Cardiac fibroblast (primary cell): ENCODE measurements at regions not wholly inside any gene's neighbourhood (a gene's known extent, or its start where the extent isn't known, plus 50 kb on each side); places are given as distances from the start of the nearest gene placed in this dataset.

Source experiments
- DNase-seq, 2 donors: peaks; one replicate each; pipeline versions ENCODE4 v3.0.0 to v3.0.0-alpha.2; 2010; ENCODE audit warnings: low read depth in 2 of 2
- H3K4me3 ChIP-seq, 2 donors: replicated peaks in 1 of 2; 1 replicate in 1 of 2; 2 replicates in 1 of 2; pipeline ENCODE4 v1.5.1; 2011; ENCODE audit warnings: low read depth in 2 of 2, low read length in 2 of 2, mild to moderate bottlenecking in 2 of 2, moderate library complexity in 1 of 2
- CTCF ChIP-seq: IDR thresholded peaks from one replicate; pipeline ENCODE4 v1.5.1; 2011; ENCODE audit warnings: low read depth, mild to moderate bottlenecking, low read length, inconsistent platforms

DNA sequence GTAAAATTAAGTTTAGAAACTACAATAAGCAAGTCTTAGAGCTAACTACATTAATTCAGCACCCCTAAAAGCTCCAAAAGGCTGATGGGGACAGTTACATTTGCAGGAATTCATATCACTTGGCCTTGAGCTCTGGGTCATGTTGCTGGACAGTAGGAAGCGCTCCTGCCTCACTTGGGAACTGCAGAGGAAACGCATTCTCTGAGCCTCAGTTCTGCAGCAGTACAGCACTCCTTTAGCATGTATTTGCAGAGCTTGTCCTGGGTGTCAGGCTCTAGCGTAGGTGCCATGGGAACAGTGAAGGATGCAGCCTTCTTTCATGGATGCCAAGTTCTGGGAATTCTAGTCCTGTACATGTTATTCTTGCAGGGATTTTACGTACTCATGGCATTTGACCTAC, 710.4 kb downstream of the IRX1 start:
- no peak overlapping the region for H3K4me3 ChIP-seq
- TF ChIP-seq CTCF, result no peak
- no peak for DNase-seq

GRCh38 chr5:4309026-4309425, 713.4 kb downstream of the IRX1 start:
- DNase-seq, result no peak
- H3K4me3 ChIP-seq, result no peak overlapping the region
- TF ChIP-seq CTCF, result no peak

DNA sequence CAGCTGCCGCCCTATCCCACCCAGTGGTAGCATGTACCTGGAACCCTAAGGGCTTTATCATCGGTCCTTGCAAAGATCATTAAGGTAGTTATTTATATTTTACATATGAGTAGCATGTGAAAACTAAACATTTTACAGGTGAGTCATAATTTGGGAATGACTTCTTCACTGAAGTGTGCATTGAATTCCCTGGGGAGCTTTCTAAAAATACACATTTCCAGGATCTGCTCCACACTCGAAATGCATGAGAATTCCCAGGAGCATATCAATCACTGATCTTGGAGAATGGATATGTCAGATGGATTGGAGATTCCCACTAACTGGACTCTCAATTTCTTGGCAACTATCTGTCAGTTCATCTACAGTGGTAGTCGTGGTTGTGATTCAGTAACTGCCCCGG, 717.5 kb downstream of the IRX1 start:
- DNase-seq, result no peak
- TF ChIP-seq CTCF, result no peak
- no peak overlapping the region for H3K4me3 ChIP-seq

DNA sequence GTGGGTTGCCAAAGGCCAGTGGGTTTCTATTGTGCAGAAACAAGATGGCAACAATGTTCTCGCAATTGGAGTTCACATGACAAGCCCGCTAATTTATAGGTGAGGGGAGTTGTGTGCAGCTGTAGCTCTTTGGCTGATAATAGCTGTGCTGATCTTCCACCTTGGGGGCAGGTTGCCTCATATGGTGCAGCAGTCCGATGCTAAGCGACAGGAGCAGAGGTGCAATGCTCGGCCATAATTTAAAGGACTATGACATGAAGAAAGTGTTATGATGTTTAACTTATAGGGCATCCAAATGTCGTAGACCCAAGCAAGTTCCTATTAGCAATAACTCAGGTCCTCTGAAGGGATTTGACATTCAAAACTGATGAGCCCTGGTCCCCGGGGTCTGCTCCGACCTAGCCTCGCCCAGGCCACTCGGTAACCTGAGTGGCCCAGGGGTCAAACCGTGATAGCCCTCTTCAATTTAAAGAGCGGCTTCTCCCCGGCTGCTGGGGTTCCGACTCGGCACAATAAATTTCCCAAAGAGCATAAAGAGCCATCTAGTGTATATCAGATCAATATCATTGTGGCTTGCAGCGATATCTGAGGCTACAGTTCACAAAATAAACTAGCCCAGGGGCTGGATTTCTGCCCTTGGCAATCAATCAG, 724.0 kb downstream of the IRX1 start:
- no peak for TF ChIP-seq CTCF
- no peak for DNase-seq
- no peak overlapping the region for H3K4me3 ChIP-seq

- DNase-seq, result no peak
- no peak overlapping the region for H3K4me3 ChIP-seq
- no peak for TF ChIP-seq CTCF
Measured at GRCh38 chr5:4330327-4330726, 734.7 kb downstream of the IRX1 start.

- no peak for TF ChIP-seq CTCF
- no peak for DNase-seq
- no peak overlapping the region for H3K4me3 ChIP-seq
Measured at GRCh38 chr5:4335078-4335477, 739.4 kb downstream of the IRX1 start.

DNA sequence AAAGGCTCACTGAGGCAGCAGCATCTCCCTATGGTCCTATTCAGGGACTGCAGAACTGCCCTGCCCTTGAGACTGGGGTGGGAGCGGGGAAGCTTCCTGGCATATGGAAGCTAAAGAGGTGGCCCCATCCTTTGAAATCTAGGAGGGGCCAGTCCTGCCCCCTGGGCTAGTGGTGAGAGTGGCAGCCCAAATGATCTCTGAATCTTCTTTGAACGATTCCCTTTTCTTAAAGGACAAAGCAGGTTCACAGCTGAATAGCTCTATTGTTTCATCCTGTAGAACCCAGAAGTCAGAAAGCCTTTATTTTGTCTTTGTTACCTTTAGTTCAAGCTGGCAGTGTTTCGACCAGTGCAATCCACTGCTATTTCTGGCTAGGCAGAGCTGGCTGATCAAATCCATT, 741.9 kb downstream of the IRX1 start:
- DNase-seq, result no peak
- no peak overlapping the region for H3K4me3 ChIP-seq
- TF ChIP-seq CTCF, result no peak
